ENCODE measurements at regions not wholly inside any gene's neighbourhood (a gene's known extent, or its start where the extent isn't known, plus 50 kb on each side); places are given as distances from the start of the nearest gene placed in this dataset.

DNA sequence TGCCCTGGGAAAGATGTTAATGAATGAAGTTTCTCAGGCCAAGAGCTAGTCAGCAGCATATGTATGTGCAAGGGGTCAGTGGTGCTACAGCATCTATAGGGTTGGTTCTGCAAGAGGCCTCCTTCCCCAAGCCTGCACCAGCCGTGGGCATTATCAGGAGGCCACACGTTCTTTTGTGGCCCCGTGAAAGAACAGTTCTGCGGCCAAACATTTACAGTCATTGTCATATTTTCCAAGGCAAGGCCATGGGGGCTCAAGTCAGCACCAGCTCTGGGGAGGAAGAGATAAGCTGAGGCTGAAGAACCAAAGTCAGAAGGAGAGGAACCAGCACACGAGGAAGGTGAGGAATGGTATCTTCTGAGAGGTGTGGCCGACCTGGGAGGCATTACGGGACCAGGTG, 54.4 kb upstream of the TMEM72 start:
- 74% methylated on average over 7 of the region's 7 CpGs for WGBS (ENCODE audit: low lambda C conversion rate, missing lambda C conversion rate)
- no peaks in the 10 kb centered on the region for H3K36me3 ChIP-seq (replicated peaks; ENCODE audit: insufficient read depth, low read depth)
- H3K4me2 ChIP-seq, result no peak overlapping the region
- H2AFZ ChIP-seq, result no peak overlapping the region
- H4K20me1 ChIP-seq (ENCODE audit: insufficient read depth, poor library complexity, severe bottlenecking), result no peaks in the 10 kb centered on the region
- no peak for DNase-seq (ENCODE audit: low spot score)
- no peaks in the 10 kb centered on the region for H3K9me3 ChIP-seq (ENCODE audit: low read depth)
- no peaks in the 10 kb centered on the region for H3K9me2 ChIP-seq (replicated peaks; ENCODE audit: insufficient read depth)
- H3K27me3 ChIP-seq, result no peaks in the 10 kb centered on the region
- H3K4me1 ChIP-seq (ENCODE audit: insufficient read depth), result peaks cover 5% of the 10 kb centered on the region
- no peak overlapping the region for H3K4me3 ChIP-seq
- TF ChIP-seq EZH2phosphoT487 (IDR thresholded peaks at IDR 0.05; ENCODE audit: low read depth, severe bottlenecking, unreplicated experiment), result no peak
- no peak for TF ChIP-seq CTCF (IDR thresholded peaks at IDR 0.05; ENCODE audit: poor library complexity)
- no peak for TF ChIP-seq EZH2 (IDR thresholded peaks at IDR 0.05; ENCODE audit: borderline replicate concordance)
- H3K27ac ChIP-seq, result no peak overlapping the region
- H3K79me2 ChIP-seq, result no peaks in the 10 kb centered on the region

GRCh38 chr10:44857363-44858016, 53.6 kb upstream of the TMEM72 start:
- DNase-seq (ENCODE audit: low spot score), result peak; percentile 74
- H3K36me3 ChIP-seq (replicated peaks; ENCODE audit: insufficient read depth, low read depth), result no peaks in the 10 kb centered on the region
- H2AFZ ChIP-seq, result no peak overlapping the region
- no peak overlapping the region for H3K4me2 ChIP-seq
- H3K4me1 ChIP-seq (ENCODE audit: insufficient read depth), result peaks cover 6% of the 10 kb centered on the region
- no peaks in the 10 kb centered on the region for H4K20me1 ChIP-seq (ENCODE audit: insufficient read depth, poor library complexity, severe bottlenecking)
- TF ChIP-seq EZH2phosphoT487 (IDR thresholded peaks at IDR 0.05; ENCODE audit: low read depth, severe bottlenecking, unreplicated experiment), result no peak
- TF ChIP-seq CTCF (IDR thresholded peaks at IDR 0.05; ENCODE audit: poor library complexity), result peak; percentile 94
- TF ChIP-seq EZH2 (IDR thresholded peaks at IDR 0.05; ENCODE audit: borderline replicate concordance), result no peak
- no peak overlapping the region for H3K27ac ChIP-seq
- 40% methylated on average over 9 of the region's 9 CpGs for WGBS (ENCODE audit: low lambda C conversion rate, missing lambda C conversion rate)
- H3K4me3 ChIP-seq, result no peak overlapping the region
- no peaks in the 10 kb centered on the region for H3K9me2 ChIP-seq (replicated peaks; ENCODE audit: insufficient read depth)
- no peaks in the 10 kb centered on the region for H3K79me2 ChIP-seq
- peaks cover under 1% of the 10 kb centered on the region for H3K27me3 ChIP-seq
- H3K9me3 ChIP-seq (ENCODE audit: low read depth), result no peaks in the 10 kb centered on the region

- H3K79me2 ChIP-seq, result no peaks in the 10 kb centered on the region
- H3K4me1 ChIP-seq (ENCODE audit: insufficient read depth), result peaks cover 11% of the 10 kb centered on the region
- H3K36me3 ChIP-seq (replicated peaks; ENCODE audit: insufficient read depth, low read depth), result no peaks in the 10 kb centered on the region
- no peaks in the 10 kb centered on the region for H3K9me3 ChIP-seq (ENCODE audit: low read depth)
- H2AFZ ChIP-seq, result no peak overlapping the region
- TF ChIP-seq EZH2phosphoT487 (IDR thresholded peaks at IDR 0.05; ENCODE audit: low read depth, severe bottlenecking, unreplicated experiment) (no peak), EZH2 (IDR thresholded peaks at IDR 0.05; ENCODE audit: borderline replicate concordance) (no peak), CTCF (IDR thresholded peaks at IDR 0.05; ENCODE audit: poor library complexity) (no peak)
- no peak overlapping the region for H3K4me3 ChIP-seq
- no peaks in the 10 kb centered on the region for H3K9me2 ChIP-seq (replicated peaks; ENCODE audit: insufficient read depth)
- H3K27ac ChIP-seq, result no peak overlapping the region
- H3K4me2 ChIP-seq, result no peak overlapping the region
- H4K20me1 ChIP-seq (ENCODE audit: insufficient read depth, poor library complexity, severe bottlenecking), result no peaks in the 10 kb centered on the region
- H3K27me3 ChIP-seq, result peaks cover 2% of the 10 kb centered on the region
- DNase-seq (ENCODE audit: low spot score), result no peak
- WGBS (ENCODE audit: low lambda C conversion rate, missing lambda C conversion rate), result 65% methylated on average over 5 of the region's 5 CpGs
Observed at GRCh38 chr10:44858017-44858371, 53.1 kb upstream of the TMEM72 start.

- Histone ChIP-seq H3K27ac (no peak overlapping the region), H3K9me3 (ENCODE audit: low read depth) (no peaks in the 10 kb centered on the region), H3K4me2 (no peak overlapping the region), H3K4me1 (ENCODE audit: insufficient read depth) (peaks cover 21% of the 10 kb centered on the region), H3K36me3 (replicated peaks; ENCODE audit: insufficient read depth, low read depth) (no peaks in the 10 kb centered on the region), H3K27me3 (peaks cover 2% of the 10 kb centered on the region), H2AFZ (no peak overlapping the region), H3K79me2 (no peaks in the 10 kb centered on the region), H3K4me3 (no peak overlapping the region), H3K9me2 (replicated peaks; ENCODE audit: insufficient read depth) (no peaks in the 10 kb centered on the region), H4K20me1 (ENCODE audit: insufficient read depth, poor library complexity, severe bottlenecking) (no peaks in the 10 kb centered on the region)
- TF ChIP-seq CTCF (IDR thresholded peaks at IDR 0.05; ENCODE audit: poor library complexity) (no peak), EZH2phosphoT487 (IDR thresholded peaks at IDR 0.05; ENCODE audit: low read depth, severe bottlenecking, unreplicated experiment) (no peak), EZH2 (IDR thresholded peaks at IDR 0.05; ENCODE audit: borderline replicate concordance) (no peak)
- DNase-seq (ENCODE audit: low spot score), result no peak
Observed at GRCh38 chr10:44858988-44859387, 52.1 kb upstream of the TMEM72 start.

All from hepatocyte (in vitro differentiated cells).